ENCODE measurements at regions not wholly inside any gene's neighbourhood (a gene's known extent, or its start where the extent isn't known, plus 50 kb on each side); places are given as distances from the start of the nearest gene placed in this dataset.

GRCh38 chr2:226320076-226320948 lies 479.3 kb downstream of the IRS1 start:
- H3K27me3 Mint-ChIP-seq = peaks cover 18% of the 10 kb centered on the region
- H3K4me3 Mint-ChIP-seq = no peak overlapping the region
- H3K9me3 Mint-ChIP-seq = no peaks in the 10 kb centered on the region
- H3K4me1 Mint-ChIP-seq = no peaks in the 10 kb centered on the region
- ATAC-seq (no peak), DNase-seq (no peak)
- no peaks in the 10 kb centered on the region for H3K36me3 Mint-ChIP-seq (ENCODE audit: low read depth)
- H3K27ac Mint-ChIP-seq = no peak overlapping the region

GRCh38 chr2:226317970-226318369 lies 481.6 kb downstream of the IRS1 start:
- no peak overlapping the region for H3K27ac Mint-ChIP-seq
- DNase-seq (no peak), ATAC-seq (no peak)
- H3K4me1 Mint-ChIP-seq = no peaks in the 10 kb centered on the region
- H3K36me3 Mint-ChIP-seq (ENCODE audit: low read depth) = no peaks in the 10 kb centered on the region
- H3K27me3 Mint-ChIP-seq = peaks cover 12% of the 10 kb centered on the region
- no peaks in the 10 kb centered on the region for H3K9me3 Mint-ChIP-seq
- H3K4me3 Mint-ChIP-seq = no peak overlapping the region

DNA sequence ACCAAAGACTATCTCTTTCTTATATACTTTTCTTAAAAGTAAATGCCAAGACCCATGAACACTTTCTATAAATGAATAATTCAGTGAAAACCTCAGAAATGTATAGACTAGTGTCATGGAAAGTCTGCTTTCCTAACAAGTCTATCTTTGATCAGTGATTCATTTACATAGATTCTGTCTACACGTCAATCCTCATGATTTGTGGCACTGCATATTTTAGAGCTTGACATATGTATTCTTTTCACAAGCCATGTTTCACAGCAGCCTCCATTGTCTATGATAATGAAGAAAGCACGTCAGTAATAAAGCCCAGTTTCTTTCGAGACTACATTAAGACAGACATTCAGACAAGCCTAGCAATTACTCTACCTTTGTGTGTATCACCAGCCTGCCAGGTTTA lies 486.6 kb downstream of the IRS1 start:
- no peak overlapping the region for H3K27ac Mint-ChIP-seq
- DNase-seq (no peak), ATAC-seq (no peak)
- H3K27me3 Mint-ChIP-seq = peaks cover 9% of the 10 kb centered on the region
- H3K9me3 Mint-ChIP-seq = no peaks in the 10 kb centered on the region
- no peaks in the 10 kb centered on the region for H3K4me1 Mint-ChIP-seq
- H3K4me3 Mint-ChIP-seq = no peak overlapping the region
- H3K36me3 Mint-ChIP-seq (ENCODE audit: low read depth) = no peaks in the 10 kb centered on the region

- H3K27me3 Mint-ChIP-seq = peaks cover 2% of the 10 kb centered on the region
- no peaks in the 10 kb centered on the region for H3K9me3 Mint-ChIP-seq
- ATAC-seq (no peak), DNase-seq (no peak)
- H3K4me3 Mint-ChIP-seq = no peak overlapping the region
- no peak overlapping the region for H3K27ac Mint-ChIP-seq
- H3K36me3 Mint-ChIP-seq (ENCODE audit: low read depth) = no peaks in the 10 kb centered on the region
- H3K4me1 Mint-ChIP-seq = no peaks in the 10 kb centered on the region
Observed at GRCh38 chr2:226312155-226312554, 487.5 kb downstream of the IRS1 start.

DNA sequence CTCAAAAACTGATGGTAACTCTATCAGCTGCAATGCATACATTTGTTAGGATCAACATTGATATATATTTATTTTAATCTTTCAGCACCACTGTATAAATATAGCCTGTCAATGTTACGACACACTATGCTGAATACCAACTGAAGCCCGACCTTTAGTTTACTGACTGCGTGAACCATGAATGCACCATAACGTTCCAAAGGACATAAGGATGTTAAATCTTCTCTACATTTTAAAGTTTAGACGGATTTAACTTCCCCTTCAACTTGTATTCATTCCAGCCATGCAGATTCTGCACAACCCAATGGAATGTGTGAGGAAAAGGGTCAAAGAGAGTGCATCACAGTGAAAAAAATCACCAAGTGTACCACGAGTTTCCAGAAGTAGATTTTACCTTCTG lies 489.5 kb downstream of the IRS1 start:
- no peak overlapping the region for H3K4me3 Mint-ChIP-seq
- no peaks in the 10 kb centered on the region for H3K4me1 Mint-ChIP-seq
- H3K27ac Mint-ChIP-seq = no peak overlapping the region
- H3K27me3 Mint-ChIP-seq = no peaks in the 10 kb centered on the region
- ATAC-seq = no peak
- no peaks in the 10 kb centered on the region for H3K9me3 Mint-ChIP-seq
- no peak for DNase-seq
- no peaks in the 10 kb centered on the region for H3K36me3 Mint-ChIP-seq (ENCODE audit: low read depth)

GRCh38 chr2:226308986-226309385 lies 490.6 kb downstream of the IRS1 start:
- no peaks in the 10 kb centered on the region for H3K27me3 Mint-ChIP-seq
- H3K4me3 Mint-ChIP-seq = no peak overlapping the region
- no peak overlapping the region for H3K27ac Mint-ChIP-seq
- no peaks in the 10 kb centered on the region for H3K9me3 Mint-ChIP-seq
- no peaks in the 10 kb centered on the region for H3K4me1 Mint-ChIP-seq
- ATAC-seq (no peak), DNase-seq (no peak)
- no peaks in the 10 kb centered on the region for H3K36me3 Mint-ChIP-seq (ENCODE audit: low read depth)

- Mint-ChIP-seq H3K4me3 (no peak overlapping the region), H3K27ac (no peak overlapping the region), H3K27me3 (no peaks in the 10 kb centered on the region), H3K36me3 (ENCODE audit: low read depth) (no peaks in the 10 kb centered on the region), H3K9me3 (no peaks in the 10 kb centered on the region), H3K4me1 (no peaks in the 10 kb centered on the region)
- ATAC-seq = no peak
- DNase-seq = no peak
Observed at GRCh38 chr2:226308323-226308680, 491.3 kb downstream of the IRS1 start.

- Mint-ChIP-seq H3K27ac (no peak overlapping the region), H3K36me3 (ENCODE audit: low read depth) (no peaks in the 10 kb centered on the region), H3K4me1 (no peaks in the 10 kb centered on the region), H3K9me3 (no peaks in the 10 kb centered on the region), H3K27me3 (no peaks in the 10 kb centered on the region), H3K4me3 (no peak overlapping the region)
- ATAC-seq (no peak), DNase-seq (no peak)
Observed at GRCh38 chr2:226307487-226308322, 491.9 kb downstream of the IRS1 start.

DNA sequence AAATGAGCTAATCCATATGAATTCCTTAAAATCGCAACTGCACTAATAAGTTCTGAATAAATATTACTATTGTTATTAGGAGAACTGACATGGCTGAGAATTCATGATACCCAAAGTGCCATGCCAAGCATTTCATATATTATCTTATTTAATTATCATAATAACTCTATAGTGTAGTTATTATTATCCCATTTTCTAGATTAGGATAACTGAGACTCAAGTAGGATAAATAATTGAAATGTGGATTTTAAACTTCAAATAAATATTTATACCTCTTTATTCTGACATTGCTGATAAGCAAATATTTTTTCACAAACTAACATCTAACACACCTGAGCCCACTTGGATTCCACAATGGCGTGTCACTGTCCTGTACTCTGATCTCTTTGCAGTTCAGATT lies 492.7 kb downstream of the IRS1 start:
- Mint-ChIP-seq H3K9me3 (no peaks in the 10 kb centered on the region), H3K27ac (no peak overlapping the region), H3K4me1 (no peaks in the 10 kb centered on the region), H3K4me3 (no peak overlapping the region), H3K27me3 (no peaks in the 10 kb centered on the region), H3K36me3 (ENCODE audit: low read depth) (no peaks in the 10 kb centered on the region)
- ATAC-seq (no peak), DNase-seq (no peak)

DNA sequence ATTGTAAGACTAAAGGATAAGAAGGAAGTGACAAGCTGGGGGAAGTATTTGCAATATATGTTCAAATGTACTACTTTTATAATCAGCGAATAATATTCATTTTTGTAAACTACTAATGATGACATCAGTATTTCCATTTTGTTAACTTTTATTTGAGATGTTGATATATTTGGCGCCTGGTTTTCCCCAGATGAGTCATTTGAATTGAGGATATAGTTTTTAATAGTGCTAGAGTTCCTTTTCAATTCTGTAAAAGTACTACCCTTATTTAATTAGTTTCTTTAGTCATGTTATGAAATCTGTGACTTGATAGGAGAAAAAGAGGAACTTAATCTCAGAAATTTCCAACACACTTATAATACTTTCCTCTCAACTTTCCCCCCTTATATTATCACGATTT lies 495.3 kb downstream of the IRS1 start:
- Mint-ChIP-seq H3K9me3 (no peaks in the 10 kb centered on the region), H3K27ac (no peak overlapping the region), H3K4me3 (no peak overlapping the region), H3K4me1 (no peaks in the 10 kb centered on the region), H3K36me3 (ENCODE audit: low read depth) (no peaks in the 10 kb centered on the region), H3K27me3 (no peaks in the 10 kb centered on the region)
- no peak for ATAC-seq
- DNase-seq = no peak

- no peaks in the 10 kb centered on the region for H3K27me3 Mint-ChIP-seq
- H3K4me1 Mint-ChIP-seq = no peaks in the 10 kb centered on the region
- no peak overlapping the region for H3K4me3 Mint-ChIP-seq
- H3K36me3 Mint-ChIP-seq (ENCODE audit: low read depth) = no peaks in the 10 kb centered on the region
- ATAC-seq (no peak), DNase-seq (no peak)
- no peak overlapping the region for H3K27ac Mint-ChIP-seq
- H3K9me3 Mint-ChIP-seq = no peaks in the 10 kb centered on the region
Observed at GRCh38 chr2:226303707-226304106, 495.9 kb downstream of the IRS1 start.

DNA sequence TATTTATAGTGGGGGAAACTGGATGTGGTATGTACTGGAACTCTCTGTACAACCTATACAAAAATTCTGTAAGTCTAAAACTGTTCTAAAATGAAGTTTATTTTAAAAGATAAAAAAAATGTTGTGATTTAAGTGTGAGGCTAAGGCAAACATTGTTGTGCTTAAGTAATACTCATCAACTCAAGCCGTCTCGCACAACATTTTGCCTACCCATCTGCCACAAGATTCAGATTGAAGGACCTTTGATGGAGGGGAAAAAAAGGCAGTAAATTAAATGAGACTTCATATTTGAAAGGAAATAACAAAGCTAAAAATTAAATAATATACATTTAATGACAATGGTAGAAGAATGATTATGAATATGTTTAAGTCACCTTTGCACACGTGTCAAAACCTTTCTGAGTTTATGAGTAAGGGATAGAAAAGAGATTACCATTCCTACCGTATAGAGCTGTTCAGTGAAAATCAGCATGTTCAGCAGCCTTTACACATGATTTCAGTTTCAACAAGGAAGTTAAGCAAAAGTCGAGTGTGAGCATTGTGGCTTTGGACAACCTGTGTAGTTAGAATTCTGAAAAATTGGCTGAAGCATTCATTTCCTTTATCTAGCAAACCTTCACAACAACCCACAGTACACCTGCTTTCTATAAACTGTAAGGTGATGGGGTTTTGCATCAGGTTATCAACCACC lies 499.3 kb downstream of the IRS1 start:
- Mint-ChIP-seq H3K36me3 (ENCODE audit: low read depth) (no peaks in the 10 kb centered on the region), H3K9me3 (no peaks in the 10 kb centered on the region), H3K27me3 (peaks cover 6% of the 10 kb centered on the region), H3K4me1 (no peaks in the 10 kb centered on the region), H3K27ac (no peak overlapping the region), H3K4me3 (no peak overlapping the region)
- ATAC-seq = no peak
- no peak for DNase-seq

DNA sequence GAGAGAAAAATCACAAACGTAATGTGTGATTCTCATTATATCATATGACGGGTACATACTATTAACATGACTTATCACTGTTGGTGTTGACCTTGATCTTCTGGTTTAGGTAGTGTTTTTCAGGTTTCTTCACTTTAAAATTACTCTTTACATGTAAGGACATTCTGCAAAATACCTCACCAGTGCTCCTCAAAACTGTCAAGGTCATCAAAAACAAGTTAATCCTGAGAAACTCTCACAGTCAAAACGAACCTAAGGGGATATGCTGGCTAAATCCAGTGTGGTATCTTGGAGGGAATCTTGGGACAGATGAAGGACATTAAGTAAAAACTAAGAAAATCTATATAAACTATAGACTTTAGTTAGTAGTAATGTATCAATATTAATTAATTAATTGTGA lies 499.8 kb downstream of the IRS1 start:
- Mint-ChIP-seq H3K4me3 (no peak overlapping the region), H3K4me1 (no peaks in the 10 kb centered on the region), H3K36me3 (ENCODE audit: low read depth) (no peaks in the 10 kb centered on the region), H3K9me3 (no peaks in the 10 kb centered on the region), H3K27ac (no peak overlapping the region), H3K27me3 (peaks cover 6% of the 10 kb centered on the region)
- DNase-seq (no peak), ATAC-seq (no peak)

GRCh38 chr2:226295681-226296080 lies 503.9 kb downstream of the IRS1 start:
- Mint-ChIP-seq H3K27me3 (peaks cover 6% of the 10 kb centered on the region), H3K4me3 (no peak overlapping the region), H3K36me3 (ENCODE audit: low read depth) (no peaks in the 10 kb centered on the region), H3K4me1 (no peaks in the 10 kb centered on the region), H3K27ac (no peak overlapping the region), H3K9me3 (peaks cover 11% of the 10 kb centered on the region)
- DNase-seq = no peak
- no peak for ATAC-seq

GRCh38 chr2:226295123-226295522 lies 504.5 kb downstream of the IRS1 start:
- Mint-ChIP-seq H3K9me3 (peaks cover 11% of the 10 kb centered on the region), H3K4me1 (no peaks in the 10 kb centered on the region), H3K27ac (no peak overlapping the region), H3K36me3 (ENCODE audit: low read depth) (no peaks in the 10 kb centered on the region), H3K4me3 (no peak overlapping the region), H3K27me3 (peaks cover 6% of the 10 kb centered on the region)
- ATAC-seq (no peak), DNase-seq (no peak)

Data from activated naive CD8-positive, alpha-beta T cell treated with anti-CD3 and anti-CD28 coated beads, Interleukin-2, amount 50 U/mL, for 24 hours (primary cell).